A549 (cell line): ENCODE measurements at regions not wholly inside any gene's neighbourhood (a gene's known extent, or its start where the extent isn't known, plus 50 kb on each side); places are given as distances from the start of the nearest gene placed in this dataset.

Experiments used
- CBX2 ChIP-seq: fragments of 200-600 bp; sonication (generic); IDR thresholded peaks from 2 replicates; pipeline ENCODE4 v1.6.1; 2016; ENCODE audit warnings: low read depth, mild to moderate bottlenecking, borderline replicate concordance
- ESRRA ChIP-seq: fragments of 150-350 bp; IDR thresholded peaks from 2 replicates; pipeline ENCODE4 v1.6.1; 2014; ENCODE audit warnings: mild to moderate bottlenecking, low read length, borderline replicate concordance
- JUN ChIP-seq, 2 experiments: fragments of >200 bp; sonication (Bioruptor Twin); formaldehyde crosslinking; IDR thresholded peaks; 2 replicates in 1 of 2; 3 replicates in 1 of 2; pipeline ENCODE4 v1.6.1; 2016 to 2017
- NPAS2 ChIP-seq: fragments of 250-450 bp; sonication (Bioruptor Pico); IDR thresholded peaks from 2 replicates; pipeline ENCODE4 v1.8.0; 2022; ENCODE audit warnings: mild to moderate bottlenecking, moderate library complexity, borderline replicate concordance
- NR3C1 ChIP-seq: fragments of >200 bp; sonication (Bioruptor Twin); formaldehyde crosslinking; IDR thresholded peaks from 3 replicates; pipeline ENCODE4 v1.6.1; 2017
- PHF8 ChIP-seq: fragments of 200-600 bp; sonication (generic); IDR thresholded peaks from 2 replicates; pipeline ENCODE4 v1.6.1; 2016; ENCODE audit warnings: low read depth, mild to moderate bottlenecking, antibody characterized with exemption, moderate library complexity, borderline replicate concordance
- POLR2A ChIP-seq: IDR thresholded peaks from 2 replicates; pipeline ENCODE4 v1.6.1; 2012; ENCODE audit warnings: mild to moderate bottlenecking, low read length
- RCOR1 ChIP-seq: fragments of 150-350 bp; IDR thresholded peaks from 2 replicates; pipeline ENCODE4 v1.6.1; 2014; ENCODE audit warnings: antibody characterized with exemption, low read length, low read depth
- RFX5 ChIP-seq: fragments of 450-650 bp; IDR thresholded peaks from 2 replicates; pipeline ENCODE4 v1.7.1; 2014; ENCODE audit warnings: antibody characterized with exemption, mild to moderate bottlenecking, moderate library complexity
- SMC3 ChIP-seq: fragments of >200 bp; sonication (Bioruptor Twin); formaldehyde crosslinking; IDR thresholded peaks from 3 replicates; pipeline ENCODE4 v1.6.1; 2018; ENCODE audit warnings: inconsistent platforms
- SREBF2 ChIP-seq: fragments of 450-650 bp; IDR thresholded peaks from 2 replicates; pipeline ENCODE4 v1.6.1; 2014; ENCODE audit warnings: mild to moderate bottlenecking, moderate library complexity
- TF ChIP-seq, protein P1 (sequence below): fragments of >200 bp; sonication (Bioruptor Twin); formaldehyde crosslinking; IDR thresholded peaks from 3 replicates; pipeline ENCODE4 v1.5.1; 2016
- TF ChIP-seq, protein P2 (sequence below): fragments of >200 bp; sonication (Bioruptor Twin); formaldehyde crosslinking; IDR thresholded peaks from 2 replicates; pipeline ENCODE4 v1.6.1; 2016
- TF ChIP-seq, protein P3 (sequence below): IDR thresholded peaks from 2 replicates; pipeline ENCODE4 v1.6.1; 2012

DNA sequence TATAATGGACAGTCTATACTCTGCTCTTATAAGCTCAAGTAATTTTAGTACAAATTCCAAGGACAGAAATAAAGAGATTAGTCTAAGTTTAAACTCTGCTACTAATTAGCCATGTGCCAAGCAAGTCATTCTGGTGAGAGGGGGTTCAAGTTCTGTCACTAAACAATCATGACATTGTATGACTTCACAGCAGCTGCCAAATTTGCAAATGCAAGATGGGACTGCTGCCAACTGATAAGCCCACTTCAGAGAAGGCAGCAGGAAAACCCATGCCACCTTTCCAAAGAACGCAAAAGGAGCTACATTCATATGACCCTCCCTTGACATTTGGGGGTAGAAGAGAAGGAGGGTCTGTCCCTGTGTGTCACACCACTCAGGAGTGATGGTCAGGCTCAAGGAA lies 60.7 kb upstream of the RFXAP start:
- TF ChIP-seq, protein P1, sequence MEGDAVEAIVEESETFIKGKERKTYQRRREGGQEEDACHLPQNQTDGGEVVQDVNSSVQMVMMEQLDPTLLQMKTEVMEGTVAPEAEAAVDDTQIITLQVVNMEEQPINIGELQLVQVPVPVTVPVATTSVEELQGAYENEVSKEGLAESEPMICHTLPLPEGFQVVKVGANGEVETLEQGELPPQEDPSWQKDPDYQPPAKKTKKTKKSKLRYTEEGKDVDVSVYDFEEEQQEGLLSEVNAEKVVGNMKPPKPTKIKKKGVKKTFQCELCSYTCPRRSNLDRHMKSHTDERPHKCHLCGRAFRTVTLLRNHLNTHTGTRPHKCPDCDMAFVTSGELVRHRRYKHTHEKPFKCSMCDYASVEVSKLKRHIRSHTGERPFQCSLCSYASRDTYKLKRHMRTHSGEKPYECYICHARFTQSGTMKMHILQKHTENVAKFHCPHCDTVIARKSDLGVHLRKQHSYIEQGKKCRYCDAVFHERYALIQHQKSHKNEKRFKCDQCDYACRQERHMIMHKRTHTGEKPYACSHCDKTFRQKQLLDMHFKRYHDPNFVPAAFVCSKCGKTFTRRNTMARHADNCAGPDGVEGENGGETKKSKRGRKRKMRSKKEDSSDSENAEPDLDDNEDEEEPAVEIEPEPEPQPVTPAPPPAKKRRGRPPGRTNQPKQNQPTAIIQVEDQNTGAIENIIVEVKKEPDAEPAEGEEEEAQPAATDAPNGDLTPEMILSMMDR, result no peak
- TF ChIP-seq, protein P2, sequence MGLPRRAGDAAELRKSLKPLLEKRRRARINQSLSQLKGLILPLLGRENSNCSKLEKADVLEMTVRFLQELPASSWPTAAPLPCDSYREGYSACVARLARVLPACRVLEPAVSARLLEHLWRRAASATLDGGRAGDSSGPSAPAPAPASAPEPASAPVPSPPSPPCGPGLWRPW, result no peak
- TF ChIP-seq PHF8 (no peak), SREBF2 (no peak), SMC3 (no peak), NR3C1 (no peak), NPAS2 (no peak), RFX5 (no peak), RCOR1 (no peak), POLR2A (no peak), CBX2 (no peak), ESRRA (no peak), JUN (IDR thresholded peaks at IDR 0.05) (no peak)
- TF ChIP-seq, protein P3, sequence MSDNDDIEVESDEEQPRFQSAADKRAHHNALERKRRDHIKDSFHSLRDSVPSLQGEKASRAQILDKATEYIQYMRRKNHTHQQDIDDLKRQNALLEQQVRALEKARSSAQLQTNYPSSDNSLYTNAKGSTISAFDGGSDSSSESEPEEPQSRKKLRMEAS, result no peak
